D721Med (cell line): ENCODE measurements at regions not wholly inside any gene's neighbourhood (a gene's known extent, or its start where the extent isn't known, plus 50 kb on each side); places are given as distances from the start of the nearest gene placed in this dataset.

Source experiments
- DNase-seq: peaks from one replicate; pipeline ENCODE4 v3.0.0; 2011; ENCODE audit warnings: low spot score; ENCODE audit not compliant: insufficient read length
- FAIRE-seq: peaks from 2 replicates; lab custom pipeline; 2011; peaks lifted over from hg19 to GRCh38; lab: Jason Lieb, UNC
- CTCF ChIP-seq: IDR thresholded peaks from 2 replicates; pipeline ENCODE4 v1.5.1; 2012; ENCODE audit warnings: mild to moderate bottlenecking, control low read depth; ENCODE audit not compliant: insufficient read depth; ENCODE audit errors: missing control alignments

- FAIRE-seq (no peak), DNase-seq (no peak)
- TF ChIP-seq CTCF: peak; percentile 24
These were observed 495.3 kb upstream of the AGTR1 start for GRCh38 chr3:148202386-148202785.

GRCh38 chr3:148203297-148204010, 494.2 kb upstream of the AGTR1 start:
- DNase-seq (no peak), FAIRE-seq (no peak)
- no peak for TF ChIP-seq CTCF

- DNase-seq: no peak
- TF ChIP-seq CTCF: no peak
- no peak for FAIRE-seq
These were observed 493.6 kb upstream of the AGTR1 start for GRCh38 chr3:148204131-148204530.

- no peak for DNase-seq
- no peak for TF ChIP-seq CTCF
- no peak for FAIRE-seq
These were observed 491.7 kb upstream of the AGTR1 start for GRCh38 chr3:148205977-148206376.

GRCh38 chr3:148206446-148206845, 491.3 kb upstream of the AGTR1 start:
- TF ChIP-seq CTCF: no peak
- no peak for FAIRE-seq
- no peak for DNase-seq

- no peak for FAIRE-seq
- TF ChIP-seq CTCF: no peak
These were observed 488.7 kb upstream of the AGTR1 start for GRCh38 chr3:148208975-148209374.

GRCh38 chr3:148211725-148212124, 486.0 kb upstream of the AGTR1 start:
- TF ChIP-seq CTCF: no peak
- no peak for FAIRE-seq
- no peak for DNase-seq

More at GRCh38 chr3:148208975-148209374, 488.7 kb upstream of the AGTR1 start:
- DNase-seq: no peak
